K562 (cell line): ENCODE measurements at regions not wholly inside any gene's neighbourhood (a gene's known extent, or its start where the extent isn't known, plus 50 kb on each side); places are given as distances from the start of the nearest gene placed in this dataset.

Experiments
- CBX2 ChIP-seq: fragments of 200-600 bp; sonication (generic); IDR thresholded peaks from one replicate; pipeline ENCODE4 v1.6.1; 2012; ENCODE audit warnings: mild to moderate bottlenecking, low read length, inconsistent platforms; ENCODE audit not compliant: insufficient read depth, poor library complexity, severe bottlenecking
- FOXP1 ChIP-seq: sonication (generic); formaldehyde crosslinking; IDR thresholded peaks from 2 replicates; pipeline ENCODE4 v1.8.0; 2022; ENCODE audit warnings: mild to moderate bottlenecking, missing genetic modification reagents
- MGA ChIP-seq: fragments of 450-650 bp; IDR thresholded peaks from 2 replicates; pipeline ENCODE4 v1.6.1; 2016; ENCODE audit warnings: mild to moderate bottlenecking, moderate library complexity
- NRF1 ChIP-seq, 2 experiments: fragments of 450-650 bp; IDR thresholded peaks in 1 of 2; conservative IDR thresholded peaks in 1 of 2; 2 replicates each; pipeline ENCODE4 v1.6.1; 2014; ENCODE audit warnings: mild to moderate bottlenecking in 2 of 2
- POLR2A ChIP-seq: fragments of 450-650 bp; conservative IDR thresholded peaks from 2 replicates; pipeline ENCODE4 v1.6.1; 2016
- ZNF274 ChIP-seq: IDR thresholded peaks from 2 replicates; pipeline ENCODE4 v1.6.1; 2011; ENCODE audit warnings: low read depth, mild to moderate bottlenecking, low read length, moderate library complexity, borderline replicate concordance

GRCh38 chr12:42873401-42873800 is 283.9 kb upstream of the PRICKLE1 start:
- TF ChIP-seq FOXP1 (CRISPR knock-in tag) (no peak), POLR2A (no peak), NRF1 (conservative IDR thresholded peaks at IDR 0.05 in 1 of 2, IDR thresholded peaks at IDR 0.05 in 1 of 2) (no peak), CBX2 (no peak), MGA (no peak), ZNF274 (no peak)
